ENCODE measurements at regions not wholly inside any gene's neighbourhood (a gene's known extent, or its start where the extent isn't known, plus 50 kb on each side); places are given as distances from the start of the nearest gene placed in this dataset.

DNA sequence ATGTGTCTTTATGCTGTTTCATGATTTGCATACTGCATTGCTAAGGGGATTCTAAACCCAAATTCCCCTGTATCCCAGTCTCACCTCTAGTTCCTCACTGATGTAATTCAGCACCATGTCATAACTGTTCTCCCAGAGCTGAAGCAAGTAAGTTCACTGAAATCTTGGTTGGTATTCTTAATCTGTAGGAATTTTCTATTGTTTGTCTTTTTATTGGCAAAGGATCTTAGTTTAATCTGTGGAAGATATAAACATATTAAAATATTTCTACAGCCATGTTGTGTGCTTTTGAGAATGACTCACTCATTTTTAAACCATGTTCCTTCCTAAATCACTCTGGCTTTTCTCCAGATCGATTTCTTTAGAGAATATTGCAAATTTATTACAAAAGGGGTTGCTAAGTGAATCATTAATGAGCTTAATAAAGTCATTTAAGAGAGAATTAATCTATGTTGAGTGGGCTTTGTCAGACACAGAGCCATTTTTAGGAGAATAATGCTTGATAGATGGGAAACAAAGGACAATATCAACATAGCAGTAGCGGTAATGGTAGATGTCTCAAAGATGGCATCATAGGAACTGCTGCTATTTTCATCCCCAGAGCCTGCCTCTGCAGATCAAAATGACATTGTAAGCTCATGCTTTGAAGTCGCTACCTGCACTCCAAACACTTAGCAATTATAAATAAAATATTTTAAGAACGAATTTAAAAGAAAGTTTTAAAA lies 110.0 kb downstream of the ENC1 start:
- 62% methylated on average over 4 of the region's 4 CpGs; no CpG with 5 or more reads in 1 of the 2 experiments for WGBS, 2 experiments (ENCODE audit: extremely low coverage in 1 of 2, insufficient coverage in 1 of 2, insufficient read length in 1 of 2, insufficient replicate concordance in 2 of 2, low coverage in 1 of 2, low lambda C conversion rate in 2 of 2, missing lambda C conversion rate in 1 of 2)
- FAIRE-seq: no peak
- peaks cover 8 to 9% of the 10 kb centered on the region in 2 experiments for H3K9me3 ChIP-seq (ENCODE audit: insufficient read depth in 2 of 2, low read depth in 1 of 2, low read length in 1 of 2)
- TF ChIP-seq CBX5 (IDR thresholded peaks at IDR 0.05; ENCODE audit: low read depth, low read length) (no peak), RFX5 (IDR thresholded peaks at IDR 0.05; ENCODE audit: borderline replicate concordance, low read depth, low read length) (no peak)

More for the DNA sequence above, 110.0 kb downstream of the ENC1 start:
- no peak overlapping the region for H2BK15ac ChIP-seq (ENCODE audit: low read length)
- no peaks in the 10 kb centered on the region for H3K79me1 ChIP-seq (ENCODE audit: low read depth, low read length)
- no peak overlapping the region for H2AFZ ChIP-seq (ENCODE audit: low read length)
- H4K20me1 ChIP-seq (replicated peaks in 1 of 2; ENCODE audit: control insufficient read depth in 1 of 2, insufficient read depth in 2 of 2, low read length in 2 of 2): no peaks in the 10 kb centered on the region
- peaks cover 0 to 2% (median 0%) of the 10 kb centered on the region in 4 experiments; a peak in 1 of 8 replicates for H3K36me3 ChIP-seq (ENCODE audit: control insufficient read depth in 2 of 4, insufficient read depth in 4 of 4, low read length in 3 of 4)
- H3K4me3 ChIP-seq (ENCODE audit: extremely low read depth in 1 of 4, insufficient read depth in 2 of 4, low read depth in 3 of 4, low read length in 4 of 4): no peak overlapping the region
- H4K91ac ChIP-seq (replicated peaks; ENCODE audit: insufficient read length, low read length): no peak overlapping the region
- ChIA-PET CTCF (ENCODE audit: partially characterized antibody) (interaction anchor here (0.9 kb wide), 1 partner anchor 12 kb away, joined by 3 read pairs; no protein-coding TSS in a partner anchor), POLR2A (ENCODE audit: partially characterized antibody) (no interaction called here)
- no peak overlapping the region for H2AK5ac ChIP-seq (ENCODE audit: low read depth, low read length)
- no peak overlapping the region for H4K5ac ChIP-seq (ENCODE audit: insufficient read length, low read depth, low read length)
- no peak overlapping the region for H2BK120ac ChIP-seq (replicated peaks; ENCODE audit: low read depth, low read length)
- H3K27ac ChIP-seq (ENCODE audit: low read depth, low read length): no peak overlapping the region
- no peak for DNase-seq (ENCODE audit: low read depth in 1 of 2, low spot score in 2 of 2)
- no peak overlapping the region for H4K8ac ChIP-seq (ENCODE audit: extremely low read depth, insufficient read depth, low read length)
- no peak overlapping the region for H2BK5ac ChIP-seq (ENCODE audit: low read depth, low read length)
- H3K4ac ChIP-seq (replicated peaks; ENCODE audit: insufficient read length, low read depth, low read length): no peak overlapping the region
- H3K14ac ChIP-seq (ENCODE audit: insufficient read length): no peak overlapping the region
- no peak overlapping the region for H3K23ac ChIP-seq (ENCODE audit: insufficient read length)
- no peak overlapping the region for H3K56ac ChIP-seq (replicated peaks; ENCODE audit: insufficient read length, low read depth, low read length)
- H3K23me2 ChIP-seq (ENCODE audit: low read depth, low read length): no peaks in the 10 kb centered on the region; the same call in 1 of the 2 replicates
- H3K27me3 ChIP-seq (replicated peaks in 1 of 4; ENCODE audit: control insufficient read depth in 3 of 4, extremely low read depth in 1 of 4, insufficient read depth in 3 of 4, low read length in 3 of 4): no peaks in the 10 kb centered on the region
- H3K4me2 ChIP-seq (ENCODE audit: insufficient read depth in 1 of 2, low read depth in 2 of 2, low read length in 2 of 2): no peak overlapping the region
- H3K4me1 ChIP-seq (replicated peaks in 1 of 4; ENCODE audit: control insufficient read depth in 3 of 4, insufficient read depth in 4 of 4, low read length in 3 of 4): no peaks in the 10 kb centered on the region
- no peak overlapping the region for H3K18ac ChIP-seq (ENCODE audit: extremely low read depth, low read length)
- H3K79me2 ChIP-seq (ENCODE audit: control insufficient read depth in 1 of 2, insufficient read depth in 2 of 2, low read length in 2 of 2): no peaks in the 10 kb centered on the region
- no peak overlapping the region for H2BK12ac ChIP-seq (ENCODE audit: low read depth, low read length)
- H2BK20ac ChIP-seq (ENCODE audit: low read length): no peak overlapping the region
- no peak overlapping the region for H3K9ac ChIP-seq (replicated peaks in 1 of 4; ENCODE audit: extremely low read depth in 1 of 4, low read depth in 3 of 4, low read length in 3 of 4)
